NCI-H748 (cell line): ENCODE measurements at regions not wholly inside any gene's neighbourhood (a gene's known extent, or its start where the extent isn't known, plus 50 kb on each side); places are given as distances from the start of the nearest gene placed in this dataset.
"Not testable (repeated sequence)": the region's sequence is repeated elsewhere in the genome, so short reads cannot be mapped to it uniquely, and the experiment has no call there.

Source experiments
- DNase-seq: peaks from one replicate; lab custom pipeline; 2025; ENCODE audit not compliant: unreplicated experiment; lab: John Stamatoyannopoulos, UW

GRCh38 chr5:135182675-135183074 is 148.6 kb upstream of the PITX1 start:
- no peak for DNase-seq

- no peak for DNase-seq
Measured at GRCh38 chr5:135181653-135182052, 147.6 kb upstream of the PITX1 start.

- peak; percentile 94 for DNase-seq
Measured at GRCh38 chr5:135179308-135179980, 145.4 kb upstream of the PITX1 start.

- DNase-seq, result no peak
Measured at GRCh38 chr5:135178476-135179155, 144.6 kb upstream of the PITX1 start.

GRCh38 chr5:135177591-135177990 is 143.6 kb upstream of the PITX1 start:
- DNase-seq, result no peak

GRCh38 chr5:135176991-135177390 is 143.0 kb upstream of the PITX1 start:
- no peak for DNase-seq

- peak; percentile 10 for DNase-seq
Measured at GRCh38 chr5:135174315-135175096, 140.5 kb upstream of the PITX1 start.

GRCh38 chr5:135173662-135174290 is 139.7 kb upstream of the PITX1 start:
- peak; percentile 20 for DNase-seq

GRCh38 chr5:135172718-135173117 is 138.7 kb upstream of the PITX1 start:
- DNase-seq, result no peak

- DNase-seq, result no peak
Measured at GRCh38 chr5:135171336-135171735, 137.3 kb upstream of the PITX1 start.

GRCh38 chr5:135170500-135170899 is 136.5 kb upstream of the PITX1 start:
- DNase-seq, result no peak

- no peak for DNase-seq
Measured at GRCh38 chr5:135169753-135170152, 135.7 kb upstream of the PITX1 start.

GRCh38 chr5:135167634-135168033 is 133.6 kb upstream of the PITX1 start:
- no peak for DNase-seq

GRCh38 chr5:135164873-135165614 is 131.0 kb upstream of the PITX1 start:
- not testable (repeated sequence) for DNase-seq

- DNase-seq, result no peak
Measured at GRCh38 chr5:135163964-135164363, 129.9 kb upstream of the PITX1 start.

- no peak for DNase-seq
Measured at GRCh38 chr5:135163391-135163790, 129.4 kb upstream of the PITX1 start.

GRCh38 chr5:135162661-135163265 is 128.7 kb upstream of the PITX1 start:
- no peak for DNase-seq

GRCh38 chr5:135161221-135161620 is 127.2 kb upstream of the PITX1 start:
- DNase-seq, result no peak

GRCh38 chr5:135160036-135160675 is 126.1 kb upstream of the PITX1 start:
- DNase-seq, result no peak

GRCh38 chr5:135159626-135160025 is 125.6 kb upstream of the PITX1 start:
- DNase-seq, result no peak
